ENCODE measurements at regions not wholly inside any gene's neighbourhood (a gene's known extent, or its start where the extent isn't known, plus 50 kb on each side); places are given as distances from the start of the nearest gene placed in this dataset.

DNA sequence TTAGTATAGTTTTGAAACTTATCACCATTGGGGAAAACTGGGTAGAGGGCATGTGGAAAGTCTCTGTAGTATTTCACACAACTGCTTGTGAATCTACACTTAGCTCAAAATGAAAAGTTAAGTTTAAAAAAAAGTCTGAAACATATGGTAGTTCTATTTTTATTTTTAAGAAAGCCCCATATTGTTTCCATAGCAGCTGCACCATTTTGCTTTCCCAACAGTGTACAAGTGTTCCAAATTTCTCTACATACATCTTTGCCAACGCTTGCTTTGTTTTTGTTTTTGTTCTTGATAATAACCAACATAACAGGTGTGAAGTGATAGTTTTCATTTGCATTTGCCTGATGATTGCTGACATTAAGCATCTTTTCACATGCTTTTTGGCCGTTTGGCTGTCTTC, 445.2 kb downstream of the FAM181B start:
- DNase-seq (no peak), ATAC-seq (no peak)
- TF ChIP-seq, protein P1, sequence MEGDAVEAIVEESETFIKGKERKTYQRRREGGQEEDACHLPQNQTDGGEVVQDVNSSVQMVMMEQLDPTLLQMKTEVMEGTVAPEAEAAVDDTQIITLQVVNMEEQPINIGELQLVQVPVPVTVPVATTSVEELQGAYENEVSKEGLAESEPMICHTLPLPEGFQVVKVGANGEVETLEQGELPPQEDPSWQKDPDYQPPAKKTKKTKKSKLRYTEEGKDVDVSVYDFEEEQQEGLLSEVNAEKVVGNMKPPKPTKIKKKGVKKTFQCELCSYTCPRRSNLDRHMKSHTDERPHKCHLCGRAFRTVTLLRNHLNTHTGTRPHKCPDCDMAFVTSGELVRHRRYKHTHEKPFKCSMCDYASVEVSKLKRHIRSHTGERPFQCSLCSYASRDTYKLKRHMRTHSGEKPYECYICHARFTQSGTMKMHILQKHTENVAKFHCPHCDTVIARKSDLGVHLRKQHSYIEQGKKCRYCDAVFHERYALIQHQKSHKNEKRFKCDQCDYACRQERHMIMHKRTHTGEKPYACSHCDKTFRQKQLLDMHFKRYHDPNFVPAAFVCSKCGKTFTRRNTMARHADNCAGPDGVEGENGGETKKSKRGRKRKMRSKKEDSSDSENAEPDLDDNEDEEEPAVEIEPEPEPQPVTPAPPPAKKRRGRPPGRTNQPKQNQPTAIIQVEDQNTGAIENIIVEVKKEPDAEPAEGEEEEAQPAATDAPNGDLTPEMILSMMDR (IDR thresholded peaks at IDR 0.05), result no peak
- Histone ChIP-seq H3K36me3 (no peaks in the 10 kb centered on the region), H3K27me3 (ENCODE audit: low read depth) (no peaks in the 10 kb centered on the region), H3K27ac (no peak overlapping the region), H3K4me1 (no peaks in the 10 kb centered on the region), H3K9me3 (no peaks in the 10 kb centered on the region), H3K4me3 (no peak overlapping the region)
- intact Hi-C loops (cut with DNase I), result no loop called here

DNA sequence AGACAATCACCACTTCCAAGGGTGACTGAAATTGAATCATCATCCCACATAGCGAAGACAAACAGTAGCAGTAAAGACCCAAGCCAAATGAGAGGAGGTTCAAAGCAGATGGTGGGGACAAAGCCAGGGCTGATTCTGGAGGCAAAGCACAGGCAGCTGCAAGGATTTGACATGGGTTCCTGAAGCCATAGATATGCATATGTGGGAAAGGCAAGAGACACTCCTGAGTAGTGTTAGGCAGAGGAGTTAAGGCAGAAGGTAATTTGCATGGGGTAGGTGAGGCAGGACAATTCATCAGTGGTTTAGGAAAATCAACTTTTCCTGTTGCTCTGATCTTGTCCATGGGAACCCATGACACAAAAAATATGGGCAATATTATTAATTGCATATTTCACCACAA, 462.8 kb downstream of the FAM181B start:
- no peak overlapping the region for H3K27ac ChIP-seq
- no peaks in the 10 kb centered on the region for H3K27me3 ChIP-seq (ENCODE audit: low read depth)
- intact Hi-C loops (cut with DNase I), result no loop called here
- no peak for DNase-seq
- H3K36me3 ChIP-seq, result no peaks in the 10 kb centered on the region
- no peaks in the 10 kb centered on the region for H3K4me1 ChIP-seq
- no peak for ATAC-seq
- TF ChIP-seq, protein P1 (IDR thresholded peaks at IDR 0.05), result no peak
- H3K4me3 ChIP-seq, result no peak overlapping the region
- H3K9me3 ChIP-seq, result no peaks in the 10 kb centered on the region

DNA sequence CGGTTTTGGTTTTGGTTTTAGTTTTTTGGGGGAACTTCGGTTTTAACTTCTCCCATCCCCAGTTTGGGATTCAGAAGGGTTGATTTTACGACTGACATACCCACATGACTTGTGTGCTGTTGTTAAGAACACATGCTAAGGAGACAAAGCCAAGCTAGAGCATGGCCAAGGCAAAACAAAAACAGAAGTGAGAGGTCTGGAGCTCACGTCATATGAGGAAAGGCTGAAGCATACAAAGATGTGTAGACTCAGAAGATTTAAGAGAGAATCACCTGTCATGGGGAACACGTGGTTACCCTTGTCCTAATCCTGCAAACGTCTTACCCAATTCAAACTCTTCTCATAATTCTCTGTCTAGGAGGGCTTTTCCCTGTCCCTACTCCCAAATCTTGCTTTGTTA, 465.0 kb downstream of the FAM181B start:
- no peak overlapping the region for H3K4me3 ChIP-seq
- no peaks in the 10 kb centered on the region for H3K27me3 ChIP-seq (ENCODE audit: low read depth)
- no peaks in the 10 kb centered on the region for H3K4me1 ChIP-seq
- TF ChIP-seq, protein P1 (IDR thresholded peaks at IDR 0.05), result no peak
- no peaks in the 10 kb centered on the region for H3K9me3 ChIP-seq
- no peak for DNase-seq
- intact Hi-C loops (cut with DNase I), result no loop called here
- ATAC-seq, result no peak
- no peaks in the 10 kb centered on the region for H3K36me3 ChIP-seq
- H3K27ac ChIP-seq, result no peak overlapping the region

DNA sequence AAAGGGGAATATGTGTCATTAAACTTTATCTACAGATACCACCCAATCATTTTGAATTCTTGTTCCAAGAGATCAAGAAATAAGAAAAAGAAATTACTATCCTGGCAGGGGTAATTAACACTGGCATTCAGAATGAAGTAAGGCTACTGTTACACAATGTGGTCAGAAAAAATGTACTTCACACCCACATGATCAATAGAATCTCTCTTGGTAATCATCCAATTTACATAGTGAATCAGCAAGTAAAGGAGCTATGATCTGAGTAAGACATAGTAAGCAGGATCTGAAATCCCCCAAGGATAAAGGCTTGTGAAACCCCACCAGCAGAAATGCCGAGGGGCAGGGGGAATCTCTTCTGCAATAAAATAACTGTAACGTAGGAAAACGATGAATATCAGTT, 466.5 kb downstream of the FAM181B start:
- H3K36me3 ChIP-seq, result no peaks in the 10 kb centered on the region
- ATAC-seq (no peak), DNase-seq (no peak)
- no peaks in the 10 kb centered on the region for H3K9me3 ChIP-seq
- no peak overlapping the region for H3K27ac ChIP-seq
- H3K4me1 ChIP-seq, result no peaks in the 10 kb centered on the region
- H3K4me3 ChIP-seq, result no peak overlapping the region
- H3K27me3 ChIP-seq (ENCODE audit: low read depth), result no peaks in the 10 kb centered on the region
- intact Hi-C loops (cut with DNase I), result no loop called here
- TF ChIP-seq, protein P1 (IDR thresholded peaks at IDR 0.05), result no peak

DNA sequence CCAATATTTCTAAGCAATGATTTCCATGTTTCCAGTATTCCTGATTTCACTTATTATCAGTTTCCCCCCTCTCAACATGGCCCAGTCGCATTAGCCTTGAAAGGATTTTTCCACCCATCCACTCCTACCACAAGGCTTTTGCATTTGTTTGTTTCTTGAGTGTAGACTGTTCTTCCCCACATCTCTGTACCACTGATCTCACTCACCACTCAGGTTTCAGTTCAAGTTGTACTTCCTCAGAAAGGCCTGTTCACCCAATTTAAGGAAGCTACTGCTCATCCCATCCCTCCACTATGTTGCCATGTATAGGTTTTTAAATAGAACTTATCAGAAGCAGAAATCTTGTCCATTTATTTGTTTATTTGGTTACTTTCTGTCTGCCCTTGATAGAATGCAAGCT, 472.3 kb downstream of the FAM181B start:
- H3K9me3 ChIP-seq, result no peaks in the 10 kb centered on the region
- no peak overlapping the region for H3K27ac ChIP-seq
- intact Hi-C loops (cut with DNase I), result no loop called here
- TF ChIP-seq, protein P1 (IDR thresholded peaks at IDR 0.05), result no peak
- DNase-seq, result no peak
- ATAC-seq, result no peak
- H3K4me3 ChIP-seq, result no peak overlapping the region
- no peaks in the 10 kb centered on the region for H3K27me3 ChIP-seq (ENCODE audit: low read depth)
- no peaks in the 10 kb centered on the region for H3K4me1 ChIP-seq
- H3K36me3 ChIP-seq, result no peaks in the 10 kb centered on the region

DNA sequence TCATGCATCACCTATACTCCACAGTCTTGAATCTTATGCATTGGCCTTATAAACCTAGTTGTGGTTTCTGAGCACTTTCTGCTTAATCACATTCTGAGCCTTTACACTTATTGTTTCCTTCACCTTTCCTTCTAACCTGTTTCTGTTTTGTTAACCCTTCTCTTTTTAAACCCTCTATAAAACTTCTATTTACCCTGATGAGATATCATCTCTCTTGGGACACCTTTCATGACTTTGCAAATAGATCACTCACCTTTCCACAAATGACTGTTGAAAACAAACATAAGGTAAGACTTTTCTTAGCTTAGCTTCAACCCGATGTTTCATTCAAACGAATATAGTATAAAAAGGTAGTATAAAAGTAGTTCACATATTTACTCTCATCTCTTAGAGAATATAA, 483.6 kb downstream of the FAM181B start:
- ATAC-seq (no peak), DNase-seq (no peak)
- Histone ChIP-seq H3K27ac (no peak overlapping the region), H3K27me3 (ENCODE audit: low read depth) (no peaks in the 10 kb centered on the region), H3K36me3 (no peaks in the 10 kb centered on the region), H3K9me3 (no peaks in the 10 kb centered on the region), H3K4me1 (no peaks in the 10 kb centered on the region), H3K4me3 (no peak overlapping the region)
- intact Hi-C loops (cut with DNase I), result no loop called here
- TF ChIP-seq, protein P1 (IDR thresholded peaks at IDR 0.05), result no peak

Measured in lower lobe of right lung (tissue), 2 donors.